Panc1 (cell line): ENCODE measurements at regions not wholly inside any gene's neighbourhood (a gene's known extent, or its start where the extent isn't known, plus 50 kb on each side); places are given as distances from the start of the nearest gene placed in this dataset.

Experiments used
- ATAC-seq: fragments of 200-7000 bp; cut with Tn5 transposase; 2 replicates; pipeline ENCODE4 v1.9.1; 2020; ENCODE audit warnings: mild to moderate bottlenecking, moderate library complexity
- BruUV-seq: library from RNA; stranded (reverse); fragments of 400-500 nt; replicated peaks from 2 replicates; lab custom pipeline; 2021; lab: Mats Ljungman, UMichigan
- CTCF ChIA-PET: fragments of 300-600 bp; sonication (Branson Sonifier 250); formaldehyde crosslinking; loops from one replicate; lab custom pipeline; 2022; ENCODE audit warnings: antibody characterized with exemption; lab: Charles Lee
- POLR2A ChIA-PET: fragments of 300-600 bp; sonication (Branson Sonifier 250); formaldehyde crosslinking; loops from one replicate; lab custom pipeline; 2022; ENCODE audit warnings: antibody characterized with exemption; lab: Charles Lee
- DNase-seq: peaks from one replicate; pipeline ENCODE4 v3.0.0-alpha.2; 2010; ENCODE audit warnings: low read depth, low spot score
- H3K27ac ChIP-seq: 2 replicates; pipeline ENCODE4 v1.5.1; 2011; ENCODE audit warnings: mild to moderate bottlenecking, low read length, inconsistent platforms
- H3K27me3 ChIP-seq: fragments of 200-500 bp; sonication (Bioruptor generic); 2 replicates; pipeline ENCODE4 v1.6.0; 2014; ENCODE audit warnings: low read length, inconsistent platforms; ENCODE audit not compliant: control insufficient read depth, insufficient read depth
- H3K36me3 ChIP-seq: fragments of 200-500 bp; sonication (Bioruptor generic); 2 replicates; pipeline ENCODE4 v1.5.1; 2014; ENCODE audit warnings: inconsistent platforms, mild to moderate bottlenecking, low read length, moderate library complexity; ENCODE audit not compliant: control insufficient read depth, insufficient read depth
- H3K4me1 ChIP-seq: 2 replicates; pipeline ENCODE4 v1.5.1; 2011; ENCODE audit warnings: inconsistent platforms, mild to moderate bottlenecking, low read length, moderate library complexity; ENCODE audit not compliant: control insufficient read depth, insufficient read depth
- H3K4me3 ChIP-seq, 2 experiments: 2 replicates each; pipeline ENCODE4 v1.5.1; 2011 to 2012; ENCODE audit warnings: low read depth in 2 of 2, low read length in 2 of 2, mild to moderate bottlenecking in 2 of 2, inconsistent platforms in 1 of 2, moderate library complexity in 1 of 2
- H3K9me3 ChIP-seq: fragments of 200-500 bp; sonication (Bioruptor generic); 2 replicates; pipeline ENCODE4 v1.5.1; 2014; ENCODE audit warnings: low read depth, mild to moderate bottlenecking, inconsistent platforms, low read length, moderate library complexity; ENCODE audit not compliant: control insufficient read depth, insufficient read depth
- CTCF ChIP-seq: fragments of 450-650 bp; IDR thresholded peaks from 2 replicates; pipeline ENCODE4 v1.5.1; 2017; ENCODE audit warnings: mild to moderate bottlenecking
- POLR2AphosphoS5 ChIP-seq: IDR thresholded peaks from 2 replicates; pipeline ENCODE4 v1.6.1; 2012; ENCODE audit warnings: mild to moderate bottlenecking, low read depth, low read length, moderate library complexity
- REST ChIP-seq, 2 experiments: IDR thresholded peaks; 2 replicates each; pipeline ENCODE4 v1.6.1; 2011 to 2012; ENCODE audit warnings: low read depth in 2 of 2, control low read depth in 1 of 2, low read length in 1 of 2, mild to moderate bottlenecking in 1 of 2, moderate library complexity in 1 of 2; ENCODE audit not compliant: insufficient read depth in 1 of 2
- SIN3A ChIP-seq: IDR thresholded peaks from 2 replicates; pipeline ENCODE4 v1.6.1; 2012; ENCODE audit warnings: low read depth, mild to moderate bottlenecking, low read length, moderate library complexity, borderline replicate concordance; ENCODE audit not compliant: insufficient read depth
- TCF7L2 ChIP-seq: IDR thresholded peaks from 2 replicates; pipeline ENCODE4 v1.6.1; 2011; ENCODE audit warnings: mild to moderate bottlenecking, low read depth, low read length, inconsistent platforms
- in situ Hi-C: cut with HindIII; loops from 2 replicates; pipeline ENCODE4 v1.10.0; 2016; ENCODE audit warnings: low sequenced_read_pairs, low pct_unique_long_range_greater_than_20kb
- intact Hi-C: fragments of 100-400 bp; cut with micrococcal nuclease; formaldehyde crosslinking; loops from one replicate; pipeline ENCODE4 v1.10.0; 2022; ENCODE audit not compliant: unreplicated experiment

- CTCF ChIA-PET: no interaction called here
Measured at GRCh38 chr5:104611135-104611767, 1048.7 kb upstream of the NUDT12 start.

GRCh38 chr5:104606258-104606829 lies 1043.8 kb upstream of the NUDT12 start:
- intact Hi-C loops: no loop called here
- no TSS peak for BruUV-seq
- ATAC-seq: no peak

More at GRCh38 chr5:104611135-104611767, 1048.7 kb upstream of the NUDT12 start:
- no peaks in the 10 kb centered on the region for H3K9me3 ChIP-seq
- no peaks in the 10 kb centered on the region for H3K27me3 ChIP-seq
- POLR2A ChIA-PET: no interaction called here
- ATAC-seq (no peak), DNase-seq (no peak)
- no peak overlapping the region for H3K4me3 ChIP-seq
- no TSS peak for BruUV-seq
- TF ChIP-seq POLR2AphosphoS5: no peak
- TF ChIP-seq CTCF: no peak
- TF ChIP-seq TCF7L2: no peak
- TF ChIP-seq REST (IDR thresholded peaks at IDR 0.05; ENCODE audit: insufficient read depth in 1 of 2, low read depth in 2 of 2, low read length in 1 of 2): no peak
- no peak for TF ChIP-seq SIN3A
- in situ Hi-C loops (no loop called here), intact Hi-C loops (no loop called here)
- no peak overlapping the region for H3K27ac ChIP-seq
- no peaks in the 10 kb centered on the region for H3K4me1 ChIP-seq
- no peaks in the 10 kb centered on the region; the same call in 1 of the 2 replicates for H3K36me3 ChIP-seq

More at GRCh38 chr5:104606258-104606829, 1043.8 kb upstream of the NUDT12 start:
- ChIA-PET CTCF (no interaction called here), POLR2A (no interaction called here)
- no peak overlapping the region for H3K27ac ChIP-seq
- H3K36me3 ChIP-seq: no peaks in the 10 kb centered on the region
- no peak overlapping the region for H3K4me3 ChIP-seq
- DNase-seq: no peak
- no peaks in the 10 kb centered on the region for H3K27me3 ChIP-seq
- TF ChIP-seq TCF7L2 (no peak), SIN3A (no peak), REST (IDR thresholded peaks at IDR 0.05; ENCODE audit: insufficient read depth in 1 of 2, low read depth in 2 of 2, low read length in 1 of 2) (no peak), CTCF (no peak), POLR2AphosphoS5 (no peak)
- no peaks in the 10 kb centered on the region for H3K4me1 ChIP-seq
- in situ Hi-C loops: no loop called here
- no peaks in the 10 kb centered on the region for H3K9me3 ChIP-seq
